ENCODE measurements at regions not wholly inside any gene's neighbourhood (a gene's known extent, or its start where the extent isn't known, plus 50 kb on each side); places are given as distances from the start of the nearest gene placed in this dataset.

DNA sequence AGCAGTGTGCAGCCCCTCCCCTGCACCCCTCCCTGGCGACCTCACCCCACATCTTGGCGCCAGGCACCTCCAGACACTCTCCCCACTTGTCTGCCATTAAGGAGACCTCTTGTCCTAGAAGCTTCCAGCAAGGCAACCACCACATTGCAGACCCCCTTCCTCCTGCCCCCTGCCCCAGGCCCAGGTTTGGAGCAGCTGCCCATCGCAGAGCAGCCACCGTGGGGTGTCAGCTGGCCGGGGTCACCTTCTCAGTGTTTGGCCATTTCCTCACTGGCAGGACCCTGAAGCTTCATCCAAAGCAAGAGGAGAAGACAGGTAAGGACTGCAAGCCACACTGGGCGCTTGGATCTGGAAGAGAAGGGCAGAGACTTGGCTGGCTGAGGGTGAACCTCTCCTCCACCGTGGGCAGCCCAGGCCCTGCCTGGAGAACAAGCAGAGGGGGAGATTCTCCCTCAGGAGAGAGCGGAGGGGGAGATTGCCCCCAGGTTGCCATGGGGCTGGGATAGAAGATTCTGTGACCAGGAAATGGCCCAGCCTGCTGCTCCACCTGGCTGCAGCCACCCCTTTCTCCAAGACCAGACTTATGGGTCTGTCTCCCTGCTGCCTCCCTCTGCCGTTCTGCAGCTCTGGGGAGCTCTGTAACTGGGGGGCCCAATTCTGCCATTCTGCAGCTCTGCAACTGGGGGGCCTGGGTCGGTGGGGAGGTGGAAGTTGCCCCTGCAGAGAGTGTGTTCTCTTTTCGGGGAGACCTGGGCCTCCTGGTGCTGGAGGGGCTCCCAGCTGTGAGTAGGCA is 72.9 kb upstream of the C14orf180 start:
- ChIA-PET CTCF (no interaction called here), POLR2A (no interaction called here)
- peaks cover 9% of the 10 kb centered on the region for H3K9me3 Mint-ChIP-seq (ENCODE audit: insufficient read depth)
- H3K4me2 ChIP-seq (replicated peaks; ENCODE audit: low read depth, low read length, poor library complexity, severe bottlenecking): no peak overlapping the region
- H3K4me3 Mint-ChIP-seq: no peak overlapping the region
- H3K27ac Mint-ChIP-seq: no peak overlapping the region
- intact Hi-C loops (cut with micrococcal nuclease): no loop called here
- no peak for DNase-seq
- 81% methylated on average over 10 of the region's 11 CpGs for WGBS (ENCODE audit: insufficient coverage)
- H3K9ac ChIP-seq (ENCODE audit: low read length): no peak overlapping the region
- H3K27me3 Mint-ChIP-seq: peaks cover 21% of the 10 kb centered on the region
- TF ChIP-seq, protein P1, sequence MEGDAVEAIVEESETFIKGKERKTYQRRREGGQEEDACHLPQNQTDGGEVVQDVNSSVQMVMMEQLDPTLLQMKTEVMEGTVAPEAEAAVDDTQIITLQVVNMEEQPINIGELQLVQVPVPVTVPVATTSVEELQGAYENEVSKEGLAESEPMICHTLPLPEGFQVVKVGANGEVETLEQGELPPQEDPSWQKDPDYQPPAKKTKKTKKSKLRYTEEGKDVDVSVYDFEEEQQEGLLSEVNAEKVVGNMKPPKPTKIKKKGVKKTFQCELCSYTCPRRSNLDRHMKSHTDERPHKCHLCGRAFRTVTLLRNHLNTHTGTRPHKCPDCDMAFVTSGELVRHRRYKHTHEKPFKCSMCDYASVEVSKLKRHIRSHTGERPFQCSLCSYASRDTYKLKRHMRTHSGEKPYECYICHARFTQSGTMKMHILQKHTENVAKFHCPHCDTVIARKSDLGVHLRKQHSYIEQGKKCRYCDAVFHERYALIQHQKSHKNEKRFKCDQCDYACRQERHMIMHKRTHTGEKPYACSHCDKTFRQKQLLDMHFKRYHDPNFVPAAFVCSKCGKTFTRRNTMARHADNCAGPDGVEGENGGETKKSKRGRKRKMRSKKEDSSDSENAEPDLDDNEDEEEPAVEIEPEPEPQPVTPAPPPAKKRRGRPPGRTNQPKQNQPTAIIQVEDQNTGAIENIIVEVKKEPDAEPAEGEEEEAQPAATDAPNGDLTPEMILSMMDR (IDR thresholded peaks at IDR 0.05): no peak
- no peaks in the 10 kb centered on the region for H3K79me2 ChIP-seq (ENCODE audit: control insufficient read depth, insufficient read depth, low read length)
- H3K4me1 ChIP-seq (ENCODE audit: control insufficient read depth in 2 of 2, insufficient read depth in 2 of 2, low read length in 2 of 2): no peaks in the 10 kb centered on the region
- no peak overlapping the region for H3K4me3 ChIP-seq (ENCODE audit: control extremely low read depth in 1 of 5, extremely low read depth in 1 of 5, insufficient read depth in 1 of 5, low read depth in 2 of 5, low read length in 4 of 5)
- peaks cover 0 to 17% (median 1%) of the 10 kb centered on the region in 4 experiments for H3K27me3 ChIP-seq (replicated peaks in 1 of 4; ENCODE audit: control extremely low read depth in 1 of 4, control insufficient read depth in 3 of 4, insufficient read depth in 4 of 4, low read length in 3 of 4)
- no peak overlapping the region for H2AFZ ChIP-seq (ENCODE audit: insufficient read depth, low read depth, low read length, poor library complexity, severe bottlenecking)
- H3K36me3 ChIP-seq (replicated peaks in 1 of 2; ENCODE audit: control extremely low read depth in 1 of 2, control insufficient read depth in 1 of 2, extremely low read depth in 1 of 2, insufficient read depth in 2 of 2, low read length in 1 of 2): no peaks in the 10 kb centered on the region
- no peak overlapping the region for H3K27ac ChIP-seq (ENCODE audit: low read length in 2 of 2)
- H4K20me1 ChIP-seq (ENCODE audit: control insufficient read depth, insufficient read depth, low read length, poor library complexity, severe bottlenecking): no peaks in the 10 kb centered on the region
- no peaks in the 10 kb centered on the region for H3K4me1 Mint-ChIP-seq
- H3K9me3 ChIP-seq (ENCODE audit: control extremely low read depth in 1 of 3, control insufficient read depth in 2 of 3, insufficient read depth in 1 of 3, low read length in 2 of 3): peaks cover 0 to 31% (median 9%) of the 10 kb centered on the region in 3 donors
- no peak for ATAC-seq (ENCODE audit: low read depth)

DNA sequence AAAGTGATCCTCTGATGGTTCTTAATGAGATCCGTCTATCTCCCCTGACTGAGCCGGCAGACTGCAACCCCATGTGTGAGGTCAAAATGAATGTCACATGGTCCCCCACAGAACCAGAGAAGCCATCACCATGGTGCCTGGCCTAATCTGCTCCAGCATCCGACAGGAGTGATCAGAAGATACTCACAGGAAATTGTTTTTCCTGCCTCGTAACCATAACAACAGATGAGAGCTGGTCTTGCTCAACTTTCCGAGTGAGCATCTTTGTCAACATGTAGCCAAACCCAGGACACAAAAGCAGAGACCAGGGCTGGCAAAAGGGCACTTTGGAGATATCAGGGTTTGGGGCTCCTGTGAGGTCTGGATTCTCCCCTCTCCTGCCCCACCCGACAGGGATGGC is 72.1 kb upstream of the C14orf180 start:
- POLR2A ChIA-PET: no interaction called here
- H3K9me3 Mint-ChIP-seq (ENCODE audit: insufficient read depth): peaks cover 4% of the 10 kb centered on the region
- H3K27ac Mint-ChIP-seq: no peak overlapping the region
- Histone ChIP-seq H3K79me2 (ENCODE audit: control insufficient read depth, insufficient read depth, low read length) (no peaks in the 10 kb centered on the region), H3K4me3 (ENCODE audit: control extremely low read depth in 1 of 5, extremely low read depth in 1 of 5, insufficient read depth in 1 of 5, low read depth in 2 of 5, low read length in 4 of 5) (no peak overlapping the region), H3K4me2 (replicated peaks; ENCODE audit: low read depth, low read length, poor library complexity, severe bottlenecking) (no peak overlapping the region), H3K9ac (ENCODE audit: low read length) (no peak overlapping the region), H3K4me1 (ENCODE audit: control insufficient read depth in 2 of 2, insufficient read depth in 2 of 2, low read length in 2 of 2) (no peaks in the 10 kb centered on the region), H4K20me1 (ENCODE audit: control insufficient read depth, insufficient read depth, low read length, poor library complexity, severe bottlenecking) (no peaks in the 10 kb centered on the region), H3K27ac (ENCODE audit: low read length in 2 of 2) (no peak overlapping the region), H2AFZ (ENCODE audit: insufficient read depth, low read depth, low read length, poor library complexity, severe bottlenecking) (no peak overlapping the region), H3K27me3 (replicated peaks in 1 of 4; ENCODE audit: control extremely low read depth in 1 of 4, control insufficient read depth in 3 of 4, insufficient read depth in 4 of 4, low read length in 3 of 4) (peaks cover 0 to 17% (median 1%) of the 10 kb centered on the region in 4 experiments), H3K9me3 (ENCODE audit: control extremely low read depth in 1 of 3, control insufficient read depth in 2 of 3, insufficient read depth in 1 of 3, low read length in 2 of 3) (peaks cover 0 to 30% (median 4%) of the 10 kb centered on the region in 3 donors), H3K36me3 (replicated peaks in 1 of 2; ENCODE audit: control extremely low read depth in 1 of 2, control insufficient read depth in 1 of 2, extremely low read depth in 1 of 2, insufficient read depth in 2 of 2, low read length in 1 of 2) (no peaks in the 10 kb centered on the region)
- ATAC-seq (ENCODE audit: low read depth) (no peak), DNase-seq (no peak)
- intact Hi-C loops (cut with micrococcal nuclease): no loop called here
- no peak overlapping the region for H3K4me3 Mint-ChIP-seq
- WGBS (ENCODE audit: insufficient coverage): 70% methylated on average over 6 of the region's 6 CpGs
- H3K4me1 Mint-ChIP-seq: no peaks in the 10 kb centered on the region
- H3K27me3 Mint-ChIP-seq: peaks cover 20% of the 10 kb centered on the region
- TF ChIP-seq, protein P1 (IDR thresholded peaks at IDR 0.05): no peak
- no peak for TF ChIP-seq EZH2 (IDR thresholded peaks at IDR 0.05; ENCODE audit: borderline replicate concordance, insufficient read depth, low read depth, low read length, poor library complexity, severe bottlenecking)
- CTCF ChIA-PET: no interaction called here
